HG02642 (cell line): ENCODE measurements at regions not wholly inside any gene's neighbourhood (a gene's known extent, or its start where the extent isn't known, plus 50 kb on each side); places are given as distances from the start of the nearest gene placed in this dataset.
"Not testable (repeated sequence)": the region's sequence is repeated elsewhere in the genome, so short reads cannot be mapped to it uniquely, and the experiment has no call there.

ENCODE experiments used
- ATAC-seq: cut with Tn5 transposase; IDR thresholded peaks from one replicate; pipeline ENCODE4 v1.9.1; 2021; ENCODE audit warnings: mild to moderate bottlenecking; ENCODE audit not compliant: unreplicated experiment, poor library complexity

- no peak for ATAC-seq
Measured at GRCh38 chr6:130494729-130495128, 128.9 kb downstream of the TMEM200A start.

GRCh38 chr6:130500693-130501092 lies 134.9 kb downstream of the TMEM200A start:
- ATAC-seq = no peak

GRCh38 chr6:130503146-130503545 lies 137.3 kb downstream of the TMEM200A start:
- no peak for ATAC-seq

GRCh38 chr6:130505808-130506598 lies 140.2 kb downstream of the TMEM200A start:
- no peak for ATAC-seq

- ATAC-seq = not testable (repeated sequence)
Measured at GRCh38 chr6:130507005-130507665, 141.3 kb downstream of the TMEM200A start.

GRCh38 chr6:130507666-130508028 lies 141.8 kb downstream of the TMEM200A start:
- no peak for ATAC-seq

GRCh38 chr6:130513770-130514169 lies 148.0 kb downstream of the TMEM200A start:
- ATAC-seq = peak; percentile 49

- no peak for ATAC-seq
Measured at GRCh38 chr6:130514712-130515111, 148.9 kb downstream of the TMEM200A start.

GRCh38 chr6:130515306-130515705 lies 149.5 kb downstream of the TMEM200A start:
- ATAC-seq = no peak

GRCh38 chr6:130516604-130517003 lies 150.8 kb downstream of the TMEM200A start:
- ATAC-seq = no peak

GRCh38 chr6:130517444-130517931 lies 151.7 kb downstream of the TMEM200A start:
- peak; percentile 87 for ATAC-seq

GRCh38 chr6:130518588-130518987 lies 152.8 kb downstream of the TMEM200A start:
- no peak for ATAC-seq

- no peak for ATAC-seq
Measured at GRCh38 chr6:130520221-130520620, 154.4 kb downstream of the TMEM200A start.

GRCh38 chr6:130520801-130521200 lies 155.0 kb downstream of the TMEM200A start:
- no peak for ATAC-seq

GRCh38 chr6:130524552-130524951 lies 158.7 kb downstream of the TMEM200A start:
- peak; percentile 42 for ATAC-seq

- ATAC-seq = no peak
Measured at GRCh38 chr6:130525408-130525807, 159.6 kb downstream of the TMEM200A start.

- ATAC-seq = no peak
Measured at GRCh38 chr6:130526466-130526865, 160.6 kb downstream of the TMEM200A start.

GRCh38 chr6:130527173-130527572 lies 161.4 kb downstream of the TMEM200A start:
- no peak for ATAC-seq

- no peak for ATAC-seq
Measured at GRCh38 chr6:130529569-130530149, 163.8 kb downstream of the TMEM200A start.

- ATAC-seq = no peak
Measured at GRCh38 chr6:130534627-130535026, 168.8 kb downstream of the TMEM200A start.

- ATAC-seq = no peak
Measured at GRCh38 chr6:130535242-130535641, 169.4 kb downstream of the TMEM200A start.
